ENCODE measurements at regions not wholly inside any gene's neighbourhood (a gene's known extent, or its start where the extent isn't known, plus 50 kb on each side); places are given as distances from the start of the nearest gene placed in this dataset.

- DNase-seq = no peak
Observed at GRCh38 chr4:156593464-156593863, 378.1 kb downstream of the PDGFC start.

DNA sequence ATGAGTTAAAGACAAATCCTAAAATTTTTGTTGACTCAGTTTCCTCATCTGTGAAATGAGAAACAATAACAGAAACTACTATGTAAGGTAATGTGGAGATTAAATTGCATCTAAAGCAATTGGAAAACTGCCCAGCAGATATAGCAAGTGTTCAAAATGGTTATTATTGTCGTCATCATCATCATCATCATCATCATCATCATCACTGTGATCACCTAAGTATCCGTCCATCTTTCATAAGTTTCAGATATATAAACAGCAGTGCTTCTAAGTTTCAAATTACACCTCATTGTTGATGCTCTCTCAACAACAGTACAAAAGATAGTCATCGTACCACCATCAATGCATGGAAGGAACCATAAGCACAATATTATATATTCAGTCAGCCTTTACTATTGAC lies 379.9 kb downstream of the PDGFC start:
- DNase-seq = no peak

DNA sequence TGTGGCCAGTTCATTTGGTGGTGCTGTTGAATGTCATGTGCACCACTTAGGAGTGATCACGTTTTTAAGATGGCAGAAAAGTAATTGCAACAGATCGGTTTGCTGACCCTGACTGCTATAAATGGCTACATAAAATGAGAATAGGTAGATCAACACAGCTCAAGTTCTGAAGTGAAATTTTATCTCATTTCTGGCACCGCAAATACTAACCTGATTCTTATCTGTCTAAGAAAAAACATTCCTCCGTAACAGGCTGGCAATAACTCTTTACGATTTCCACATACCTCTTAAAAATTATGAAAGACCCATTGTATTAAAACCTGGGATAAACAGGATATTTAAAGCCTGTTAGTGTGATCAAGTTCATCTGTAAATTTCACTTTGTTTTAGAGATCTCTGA lies 387.5 kb downstream of the PDGFC start:
- DNase-seq = no peak

- DNase-seq = no peak
Observed at GRCh38 chr4:156583265-156583664, 388.3 kb downstream of the PDGFC start.

- DNase-seq = no peak
Observed at GRCh38 chr4:156581282-156582063, 390.1 kb downstream of the PDGFC start.

- DNase-seq = no peak
Observed at GRCh38 chr4:156578713-156579112, 392.9 kb downstream of the PDGFC start.

DNA sequence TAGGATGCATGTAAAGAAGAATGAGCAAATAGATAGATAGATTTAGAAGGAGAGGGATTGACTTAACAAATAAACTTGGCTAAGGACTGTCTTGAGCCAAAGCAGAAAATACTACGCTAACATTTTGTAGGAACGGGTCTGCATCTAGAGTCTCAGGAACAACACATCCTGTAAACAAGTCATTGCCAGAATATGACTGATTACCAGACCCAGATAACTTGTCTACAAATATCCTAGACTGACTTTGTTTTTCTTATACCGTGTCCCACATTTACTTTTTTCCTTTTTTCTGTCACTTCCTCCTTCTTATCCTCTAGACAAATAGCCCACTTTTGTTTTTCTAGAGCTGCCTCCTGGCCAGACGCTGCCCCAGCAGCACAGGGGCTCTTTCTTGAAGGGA lies 393.6 kb downstream of the PDGFC start:
- no peak for DNase-seq

DNA sequence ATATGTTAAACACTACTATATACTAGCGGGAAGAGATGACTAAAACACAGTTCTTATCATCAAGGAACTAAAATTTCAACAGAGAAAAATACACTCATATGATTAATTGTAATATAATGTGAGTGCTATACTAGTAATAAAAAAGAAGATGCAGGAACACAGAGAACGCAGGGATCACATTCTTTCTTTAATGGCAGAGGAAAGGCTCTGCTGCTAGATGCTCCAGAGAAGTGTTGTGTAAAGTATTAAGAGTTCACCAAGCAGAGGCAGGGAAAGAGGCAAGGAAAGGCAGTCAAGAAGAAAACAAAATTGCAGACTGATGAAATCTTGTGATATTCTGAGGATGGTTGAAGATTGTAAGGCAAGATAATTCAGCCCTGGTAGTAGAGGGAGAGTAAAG lies 394.7 kb downstream of the PDGFC start:
- DNase-seq = no peak

DNA sequence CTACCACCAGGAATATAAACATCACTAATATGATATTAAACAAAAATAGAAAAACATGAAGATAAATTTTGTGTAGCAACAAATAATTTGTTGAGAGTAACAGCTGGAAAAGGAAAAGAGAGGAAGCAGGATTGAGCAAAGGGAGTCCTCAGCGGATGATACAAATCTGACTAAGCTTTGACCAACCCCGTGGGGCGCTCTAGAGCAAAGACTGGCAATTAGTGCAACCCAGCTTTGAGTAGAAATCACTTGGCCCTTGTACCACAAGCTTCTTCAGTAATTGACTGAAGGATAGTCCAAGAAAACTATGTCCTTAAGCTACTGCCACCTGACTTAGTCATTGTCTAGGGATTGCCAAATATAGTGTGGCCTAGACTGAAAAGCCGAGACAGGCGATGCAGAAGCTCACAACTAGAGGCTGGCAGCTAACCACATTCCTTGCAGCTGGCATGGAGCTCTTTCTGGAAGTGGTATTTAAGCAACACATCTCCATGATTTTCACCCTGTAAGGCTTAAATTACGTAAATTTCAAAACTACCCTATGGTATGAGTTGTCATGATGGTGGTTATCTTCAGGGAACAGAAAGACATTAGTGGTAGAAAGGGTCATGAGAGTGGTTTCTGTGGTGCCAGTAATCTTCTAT lies 396.0 kb downstream of the PDGFC start:
- DNase-seq = no peak

DNA sequence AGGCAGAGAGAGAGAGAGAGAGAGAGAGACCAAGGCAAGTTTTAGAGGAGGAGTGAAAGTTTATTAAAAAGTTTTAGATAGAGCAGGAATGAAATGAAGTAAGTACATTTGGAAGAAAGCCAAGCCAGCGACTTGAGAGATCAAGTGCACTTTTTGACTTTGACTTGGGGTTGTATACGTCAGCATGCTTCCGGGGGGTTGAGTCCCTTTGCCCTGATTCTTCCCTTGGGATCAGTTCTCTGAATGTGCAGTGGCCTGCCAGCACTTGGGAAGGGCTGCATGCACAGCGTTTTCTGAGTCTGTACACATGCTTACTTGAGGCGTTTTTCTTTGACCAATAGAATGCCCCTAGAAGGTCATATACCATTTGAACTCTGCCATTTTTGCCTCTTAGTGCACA lies 400.5 kb downstream of the PDGFC start:
- no peak for DNase-seq

GRCh38 chr4:156569535-156569934 lies 402.1 kb downstream of the PDGFC start:
- no peak for DNase-seq

DNA sequence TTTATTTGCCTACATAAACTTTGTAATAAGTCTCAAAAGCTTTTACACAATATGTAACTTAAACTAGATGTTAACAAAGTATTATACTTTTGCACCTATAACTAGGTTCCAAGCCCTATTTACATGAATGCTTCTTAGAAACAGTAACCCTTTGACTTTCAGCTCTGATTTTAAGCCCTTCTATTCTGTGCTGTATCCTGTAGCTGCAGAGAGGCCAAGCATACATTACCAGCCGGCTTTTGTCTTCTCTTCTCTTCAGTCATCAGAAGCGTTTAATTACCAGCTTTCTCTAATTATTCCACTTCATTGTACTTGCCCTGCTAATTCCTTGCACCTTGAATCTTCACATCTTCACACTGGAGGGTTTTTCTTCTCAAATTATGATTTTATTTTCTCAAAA lies 403.1 kb downstream of the PDGFC start:
- DNase-seq = no peak

DNA sequence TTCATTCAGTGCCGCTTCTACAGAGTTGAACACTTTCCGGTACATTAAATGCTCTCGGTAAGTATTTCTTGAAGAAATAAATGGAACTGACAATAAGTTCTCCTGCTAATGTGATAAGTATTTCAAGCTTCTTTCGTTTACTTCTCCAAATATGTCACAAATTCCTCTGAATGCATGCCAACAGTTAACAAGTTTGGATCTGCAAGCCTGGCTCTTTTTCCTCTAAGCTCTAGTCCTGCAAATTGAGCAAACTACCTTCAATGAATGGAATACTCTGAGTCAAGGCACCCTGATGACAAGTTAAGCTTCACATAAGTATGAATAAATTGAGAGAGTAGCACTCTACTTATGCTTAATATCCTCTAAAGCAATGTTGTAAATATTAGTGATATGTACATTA lies 403.6 kb downstream of the PDGFC start:
- no peak for DNase-seq

DNA sequence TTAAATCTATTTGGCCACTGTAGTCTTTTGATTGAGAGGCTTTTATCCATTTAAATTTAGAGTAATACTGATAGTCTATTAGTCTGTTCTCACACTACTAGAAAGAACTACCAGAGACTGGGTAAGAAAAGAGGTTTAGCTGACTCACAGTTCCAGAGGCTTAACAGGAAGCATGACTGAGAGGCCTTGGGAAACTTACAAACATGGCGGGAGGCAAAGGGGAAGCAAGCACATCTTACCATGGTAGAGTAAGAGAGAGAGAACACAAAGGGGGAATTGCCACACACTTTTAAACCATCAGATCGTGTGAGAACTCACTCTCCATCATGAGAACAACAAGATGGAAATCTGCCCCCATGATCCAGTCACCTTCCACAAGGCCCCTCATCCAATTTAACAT lies 410.9 kb downstream of the PDGFC start:
- DNase-seq = no peak

- DNase-seq = no peak
Observed at GRCh38 chr4:156559346-156559745, 412.3 kb downstream of the PDGFC start.

DNA sequence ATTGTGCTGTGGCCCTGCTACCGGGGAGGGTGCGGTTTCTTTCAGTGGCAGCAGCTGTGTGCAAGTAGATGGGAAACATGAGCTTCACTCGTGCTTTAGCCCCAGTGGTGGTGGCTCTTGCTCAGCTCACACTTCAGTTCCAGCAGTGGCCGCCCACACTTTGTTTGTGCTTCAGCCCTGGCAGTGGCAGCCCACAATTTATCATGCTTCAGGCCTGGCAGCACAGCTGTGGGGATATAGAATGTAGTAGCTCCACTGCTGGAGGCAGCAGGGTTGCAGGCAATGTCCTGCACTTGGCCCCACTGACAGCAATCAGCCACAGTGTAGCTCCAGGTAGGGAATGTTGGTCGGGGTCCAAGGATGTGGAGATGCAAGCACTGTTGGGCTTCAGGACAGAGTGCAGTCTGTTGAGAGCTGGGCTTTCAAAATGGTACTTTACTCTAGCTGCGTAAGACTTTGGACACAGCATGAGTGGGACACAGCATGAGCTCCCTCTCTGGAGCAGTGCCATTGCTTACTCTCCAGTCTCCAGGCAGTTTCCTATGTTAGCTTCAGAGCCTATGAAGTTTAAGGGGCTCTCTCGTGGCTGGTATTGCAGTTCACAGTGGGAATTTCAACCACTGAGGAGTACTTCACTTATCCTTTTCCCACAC lies 413.1 kb downstream of the PDGFC start:
- no peak for DNase-seq

DNA sequence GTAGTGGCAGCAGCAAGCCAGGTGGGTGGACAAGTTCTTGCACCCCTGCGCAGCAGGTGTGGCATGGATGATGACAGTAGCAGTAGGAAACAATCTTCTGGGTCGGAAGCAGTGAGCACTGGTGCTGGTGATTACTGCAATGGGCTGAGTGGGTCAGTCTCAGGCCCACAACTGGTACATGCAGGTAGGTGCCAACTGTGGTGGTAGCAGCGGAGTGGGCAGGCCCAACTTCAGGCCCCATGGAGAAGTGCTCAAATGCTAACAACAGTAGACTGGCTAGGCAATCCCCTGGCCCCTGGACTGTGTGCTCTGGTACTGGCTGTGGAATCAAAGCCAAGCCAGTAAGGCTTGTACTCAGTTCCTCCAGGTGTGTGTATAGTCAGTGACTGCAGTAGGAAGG lies 413.7 kb downstream of the PDGFC start:
- no peak for DNase-seq

DNA sequence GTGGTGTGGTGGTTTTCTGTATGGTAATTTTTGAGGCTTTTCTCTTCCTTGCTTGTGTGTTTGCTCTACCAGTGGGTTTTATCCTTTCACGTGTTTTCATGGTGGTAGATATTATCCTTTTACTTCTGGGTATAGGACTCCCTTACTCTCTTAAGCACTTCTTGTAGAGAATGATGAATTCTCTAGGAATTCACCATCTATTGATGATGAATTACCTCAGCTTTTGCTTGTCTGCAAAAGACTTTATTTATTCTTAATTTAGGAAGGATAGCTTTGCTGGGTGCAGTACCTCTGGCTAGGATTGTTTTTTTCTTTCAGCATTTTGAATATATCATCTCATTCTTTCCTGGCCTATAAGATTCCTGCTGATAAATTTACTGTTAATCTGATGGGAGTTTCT lies 415.3 kb downstream of the PDGFC start:
- no peak for DNase-seq

DNA sequence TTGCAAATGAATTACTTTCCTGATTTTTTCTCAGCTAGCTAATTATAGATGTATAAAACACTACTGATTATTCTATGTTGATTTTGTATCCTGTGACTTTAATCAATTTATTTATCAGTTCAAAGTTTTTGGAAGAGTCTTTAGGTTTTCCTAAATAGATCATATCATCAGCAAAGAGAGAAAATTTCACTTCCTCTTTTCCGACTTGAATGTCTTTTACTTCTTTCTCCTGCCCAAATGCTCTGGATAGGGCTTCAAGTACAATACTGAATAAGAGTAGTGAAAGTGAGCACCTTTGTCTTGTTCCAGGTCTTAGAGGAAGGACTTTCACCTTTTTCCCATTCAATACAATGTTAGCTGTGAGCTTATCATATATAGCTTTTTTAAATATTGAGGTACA lies 417.9 kb downstream of the PDGFC start:
- no peak for DNase-seq

DNA sequence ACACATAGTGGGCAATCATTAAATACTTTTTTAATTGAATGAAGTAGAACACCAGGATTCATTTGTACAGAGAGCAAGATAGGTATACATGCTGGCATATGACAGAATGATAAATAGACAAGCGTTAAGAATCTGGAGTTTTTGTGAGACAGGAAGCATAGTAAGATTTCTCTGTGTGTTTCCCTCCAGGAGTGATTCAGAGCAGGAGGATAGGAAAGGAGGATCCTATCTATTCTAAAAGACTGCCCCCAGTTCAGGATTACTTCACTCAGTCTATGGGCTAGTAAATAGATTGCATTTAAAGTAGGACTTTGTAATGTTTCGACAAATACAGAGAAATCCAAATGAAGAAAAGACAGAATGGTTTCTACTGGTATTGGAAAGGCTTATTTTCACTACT lies 423.7 kb downstream of the PDGFC start:
- no peak for DNase-seq

DNA sequence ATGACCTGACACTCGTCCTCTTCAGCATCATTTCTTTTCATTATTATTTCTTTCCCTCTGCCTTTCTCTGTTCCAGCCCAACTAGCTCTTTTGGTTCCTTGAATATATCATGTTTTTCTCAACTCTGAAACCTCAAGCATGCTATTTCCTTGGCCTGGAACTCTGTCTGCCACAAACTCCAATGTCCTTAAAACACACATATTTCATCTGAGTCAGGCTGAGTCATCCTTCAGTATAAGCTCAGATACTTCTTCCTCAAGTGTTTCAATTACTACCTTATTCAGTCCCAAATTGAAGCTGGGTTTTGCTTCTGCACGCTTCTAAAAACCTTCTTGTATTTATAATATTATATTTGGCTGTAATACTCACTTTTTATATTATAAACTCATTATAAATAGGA lies 424.2 kb downstream of the PDGFC start:
- no peak for DNase-seq

- no peak for DNase-seq
Observed at GRCh38 chr4:156545003-156545785, 426.4 kb downstream of the PDGFC start.

DNA sequence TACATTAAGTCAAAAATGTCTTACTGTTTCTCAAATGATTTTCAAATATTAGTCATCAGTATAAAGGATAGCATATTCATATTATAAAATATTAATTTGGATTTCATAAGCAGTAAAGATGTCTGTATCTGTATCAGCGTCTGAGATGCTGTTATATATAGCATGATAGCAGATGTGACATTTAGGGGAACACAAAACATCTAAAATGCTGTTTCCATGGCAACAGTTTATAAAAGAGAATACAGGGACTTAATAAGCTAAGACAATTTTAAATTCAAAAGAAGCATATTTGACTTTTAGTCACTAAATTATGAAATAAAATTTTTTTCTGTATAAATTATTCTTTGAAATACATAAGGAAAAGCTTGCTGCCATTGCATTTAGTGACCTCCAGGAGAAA lies 432.2 kb downstream of the PDGFC start:
- no peak for DNase-seq

Measured in NCI-H1105 (cell line).